Testis (tissue), 2 donors: ENCODE measurements at regions not wholly inside any gene's neighbourhood (a gene's known extent, or its start where the extent isn't known, plus 50 kb on each side); places are given as distances from the start of the nearest gene placed in this dataset.

ENCODE experiments used
- DNase-seq: peaks from one replicate; pipeline ENCODE4 v3.0.0-alpha.2; 2019
- H3K27ac ChIP-seq, 2 donors: fragments of 200-600 bp; sonication (generic); one replicate each; pipeline ENCODE4 v1.5.1; 2019
- H3K27me3 ChIP-seq: fragments of 200-600 bp; sonication (generic); one replicate; pipeline ENCODE4 v1.5.1; 2019
- H3K36me3 ChIP-seq: fragments of 200-600 bp; sonication (generic); one replicate; pipeline ENCODE4 v1.5.1; 2017; ENCODE audit warnings: low read depth; ENCODE audit errors: missing control alignments
- H3K4me1 ChIP-seq: fragments of 200-600 bp; sonication (generic); one replicate; pipeline ENCODE4 v1.5.1; 2019
- H3K4me3 ChIP-seq, 2 donors: fragments of 200-600 bp; sonication (generic); one replicate each; pipeline ENCODE4 v1.5.1; 2017 to 2019
- H3K9me3 ChIP-seq: fragments of 200-600 bp; sonication (generic); one replicate; pipeline ENCODE4 v1.5.1; 2017
- CTCF ChIP-seq, 3 experiments: fragments of 450-650 bp in 2 of 3; fragments of 200-600 bp in 1 of 3; sonication (generic) in 1 of 3; IDR thresholded peaks; one replicate each; pipeline ENCODE4 v1.5.1; 2016 to 2019; ENCODE audit warnings: antibody characterized with exemption in 3 of 3, mild to moderate bottlenecking in 2 of 3, moderate library complexity in 1 of 3
- POLR2A ChIP-seq: fragments of 450-650 bp; IDR thresholded peaks from one replicate; pipeline ENCODE4 v1.6.1; 2017; ENCODE audit warnings: antibody characterized with exemption, mild to moderate bottlenecking, moderate library complexity
- WGBS, 2 donors: methylation state at CpG; one replicate each; pipeline ENCODE4 v1.1.5; 2018; 5-methylcytosine and 5-hydroxymethylcytosine counted together
- intact Hi-C: fragments of 100-400 bp; cut with DNase I; formaldehyde crosslinking; loops from one replicate; pipeline ENCODE4 v1.15.1; 2023; ENCODE audit warnings: low total_unique reads
- small RNA-seq, 2 donors: library from RNA; depleted of rRNA; stranded (forward); fragments of <200 nt; gene quantifications; one replicate each; pipeline ENCODE3, GENCODE V24; 2016

GRCh38 chr22:33110562-33111163 lies 52.5 kb upstream of the SYN3 start:
- H3K27ac ChIP-seq: no peak overlapping the region
- TF ChIP-seq CTCF (IDR thresholded peaks at IDR 0.05) (no peak), POLR2A (no peak)
- H3K4me1 ChIP-seq: no peaks in the 10 kb centered on the region
- no peak overlapping the region for H3K4me3 ChIP-seq
- DNase-seq: no peak
- 95 to 96% methylated on average over 7 of the region's 7 CpGs for WGBS, 2 donors
- no peaks in the 10 kb centered on the region for H3K36me3 ChIP-seq
- intact Hi-C loops: no loop called here
- H3K27me3 ChIP-seq: no peaks in the 10 kb centered on the region
- H3K9me3 ChIP-seq: no peaks in the 10 kb centered on the region

DNA sequence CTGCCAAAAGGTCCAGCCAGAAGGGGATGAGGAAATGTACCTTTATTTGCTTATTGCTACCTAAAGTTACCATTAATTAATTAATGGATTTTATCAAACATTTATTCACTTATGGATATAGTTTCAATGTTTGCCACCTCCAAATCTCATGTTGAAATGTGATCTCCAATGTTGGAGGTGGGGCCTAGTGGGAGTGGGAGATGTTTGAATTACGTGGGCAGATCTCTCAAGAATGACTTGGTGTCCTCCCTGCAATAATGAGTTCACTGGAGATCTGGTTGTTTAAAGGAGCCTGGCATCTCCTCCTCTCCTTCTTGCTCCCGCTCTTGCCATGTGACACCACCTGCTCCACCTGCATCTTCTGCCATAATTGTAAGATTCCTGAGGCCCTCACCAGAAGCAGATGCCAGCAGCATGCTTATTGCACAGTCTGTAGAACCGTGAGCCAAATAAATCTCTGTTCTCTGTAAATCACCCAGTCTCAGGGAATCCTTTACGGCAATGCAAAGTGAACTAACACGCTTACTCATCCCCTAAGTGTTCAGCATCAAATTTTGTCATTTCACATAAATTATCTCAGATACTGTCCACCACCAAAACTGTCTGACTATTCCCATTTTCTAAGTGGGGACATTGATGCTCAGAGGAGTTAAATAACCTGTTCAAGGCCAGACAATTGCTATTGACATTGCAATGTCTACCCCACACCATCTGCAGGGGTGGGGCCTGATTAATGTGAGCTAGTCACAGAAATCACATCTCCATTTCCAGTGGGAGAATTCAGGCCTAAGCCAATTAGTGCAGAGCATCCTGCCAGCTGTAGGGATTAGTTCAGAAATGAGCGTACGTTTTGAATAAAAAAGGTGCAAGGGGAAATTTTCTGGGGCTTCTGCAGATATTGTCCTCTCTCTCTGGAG lies 51.6 kb upstream of the SYN3 start:
- WGBS, 2 donors: 53 to 55% methylated on average over 7 of the region's 7 CpGs
- DNase-seq: no peak
- Histone ChIP-seq H3K4me3 (no peak overlapping the region), H3K9me3 (no peaks in the 10 kb centered on the region), H3K27me3 (no peaks in the 10 kb centered on the region), H3K27ac (no peak overlapping the region), H3K4me1 (no peaks in the 10 kb centered on the region), H3K36me3 (no peaks in the 10 kb centered on the region)
- no peak for TF ChIP-seq CTCF (IDR thresholded peaks at IDR 0.05)
- intact Hi-C loops: no loop called here

- H3K9me3 ChIP-seq: no peaks in the 10 kb centered on the region
- H3K27me3 ChIP-seq: no peaks in the 10 kb centered on the region
- WGBS, 2 donors: 71 to 74% methylated on average over 5 of the region's 5 CpGs
- no peak for TF ChIP-seq POLR2A
- no peak for TF ChIP-seq CTCF (IDR thresholded peaks at IDR 0.05)
- no peak overlapping the region for H3K27ac ChIP-seq
- H3K4me3 ChIP-seq: no peak overlapping the region
- no peaks in the 10 kb centered on the region for H3K4me1 ChIP-seq
- no peak for DNase-seq
- H3K36me3 ChIP-seq: no peaks in the 10 kb centered on the region
- intact Hi-C loops: no loop called here
Observed at GRCh38 chr22:33108037-33108436, 49.9 kb upstream of the SYN3 start.

Small RNA genes in the stretch of these regions (small RNA-seq; reads per million reads assigned to genes)
- 0 reads per million in 2 donors for gene Z82198.3
